GM10266 (cell line): ENCODE measurements at regions not wholly inside any gene's neighbourhood (a gene's known extent, or its start where the extent isn't known, plus 50 kb on each side); places are given as distances from the start of the nearest gene placed in this dataset.
A peak's percentile ranks its signal among the peaks of the same experiment; 100 is the strongest.

Experiments used
- DNase-seq: peaks from one replicate; pipeline ENCODE4 v3.0.0; 2012; ENCODE audit errors: extremely low spot score
- CTCF ChIP-seq: IDR thresholded peaks from 2 replicates; pipeline ENCODE4 v1.5.1; 2012; ENCODE audit warnings: mild to moderate bottlenecking, low read depth; ENCODE audit not compliant: control insufficient read depth, insufficient read depth; ENCODE audit errors: missing control alignments

- TF ChIP-seq CTCF: no peak
- DNase-seq: no peak
Observed at GRCh38 chr14:62144863-62145262, 382.6 kb downstream of the SNAPC1 start.

- DNase-seq: no peak
Observed at GRCh38 chr14:62146030-62146429, 383.8 kb downstream of the SNAPC1 start.

GRCh38 chr14:62156052-62156451 is 393.8 kb downstream of the SNAPC1 start:
- no peak for DNase-seq
- TF ChIP-seq CTCF: no peak

More at GRCh38 chr14:62146030-62146429, 383.8 kb downstream of the SNAPC1 start:
- TF ChIP-seq CTCF: no peak

- no peak for TF ChIP-seq CTCF
Observed at GRCh38 chr14:62158779-62159178, 396.6 kb downstream of the SNAPC1 start.

GRCh38 chr14:62159314-62159713 is 397.1 kb downstream of the SNAPC1 start:
- DNase-seq: no peak
- no peak for TF ChIP-seq CTCF

More at GRCh38 chr14:62158779-62159178, 396.6 kb downstream of the SNAPC1 start:
- DNase-seq: no peak

- TF ChIP-seq CTCF: peak; percentile 72
- peak; percentile 44 for DNase-seq
Observed at GRCh38 chr14:62162998-62163589, 400.9 kb downstream of the SNAPC1 start.

GRCh38 chr14:62168564-62169155 is 406.4 kb downstream of the SNAPC1 start:
- TF ChIP-seq CTCF: no peak
- no peak for DNase-seq
